Stomach (tissue), 4 donors: ENCODE measurements at regions not wholly inside any gene's neighbourhood (a gene's known extent, or its start where the extent isn't known, plus 50 kb on each side); places are given as distances from the start of the nearest gene placed in this dataset.

Experiments
- EP300 ChIP-seq: sonication (generic); formaldehyde crosslinking; IDR thresholded peaks from one replicate; pipeline ENCODE4 v1.6.1; 2017; ENCODE audit warnings: antibody characterized with exemption
- POLR2A ChIP-seq, 4 donors: fragments of 450-650 bp; IDR thresholded peaks; one replicate each; pipeline ENCODE4 v1.6.1; 2016; ENCODE audit warnings: antibody characterized with exemption in 4 of 4, control low read depth in 2 of 4, mild to moderate bottlenecking in 1 of 4, moderate library complexity in 1 of 4
- POLR2AphosphoS5 ChIP-seq, 3 donors: sonication (generic); formaldehyde crosslinking; IDR thresholded peaks; one replicate each; pipeline ENCODE4 v1.6.1; 2016; ENCODE audit warnings: antibody characterized with exemption in 3 of 3
- TF ChIP-seq, protein P1 (sequence below), 7 experiments: fragments of 450-650 bp in 4 of 7; fragments of 200-600 bp in 3 of 7; sonication (generic) in 3 of 7; IDR thresholded peaks; one replicate each; pipeline ENCODE4 v1.5.1; 2016 to 2019; ENCODE audit warnings: antibody characterized with exemption in 7 of 7, control low read depth in 2 of 7, mild to moderate bottlenecking in 1 of 7

DNA sequence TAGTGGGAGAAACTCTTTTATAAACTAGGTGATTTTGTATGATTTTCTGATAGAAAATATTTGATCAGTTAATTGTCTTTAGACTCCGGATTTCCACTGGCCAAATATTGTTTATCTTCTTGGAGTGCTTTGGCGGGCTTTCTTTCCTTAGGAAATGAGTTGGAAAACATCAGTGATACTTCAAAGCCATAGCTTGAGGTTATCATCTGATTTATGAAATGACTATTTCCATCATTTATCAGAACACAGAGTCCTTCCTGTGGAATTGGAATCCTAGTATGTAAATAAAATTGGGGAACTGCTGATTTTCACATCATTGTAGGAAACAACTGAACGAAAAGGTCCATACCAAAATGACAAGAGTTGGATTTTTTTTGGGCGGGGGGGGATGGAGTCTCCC, 186.0 kb upstream of the DCN start:
- TF ChIP-seq, protein P1, sequence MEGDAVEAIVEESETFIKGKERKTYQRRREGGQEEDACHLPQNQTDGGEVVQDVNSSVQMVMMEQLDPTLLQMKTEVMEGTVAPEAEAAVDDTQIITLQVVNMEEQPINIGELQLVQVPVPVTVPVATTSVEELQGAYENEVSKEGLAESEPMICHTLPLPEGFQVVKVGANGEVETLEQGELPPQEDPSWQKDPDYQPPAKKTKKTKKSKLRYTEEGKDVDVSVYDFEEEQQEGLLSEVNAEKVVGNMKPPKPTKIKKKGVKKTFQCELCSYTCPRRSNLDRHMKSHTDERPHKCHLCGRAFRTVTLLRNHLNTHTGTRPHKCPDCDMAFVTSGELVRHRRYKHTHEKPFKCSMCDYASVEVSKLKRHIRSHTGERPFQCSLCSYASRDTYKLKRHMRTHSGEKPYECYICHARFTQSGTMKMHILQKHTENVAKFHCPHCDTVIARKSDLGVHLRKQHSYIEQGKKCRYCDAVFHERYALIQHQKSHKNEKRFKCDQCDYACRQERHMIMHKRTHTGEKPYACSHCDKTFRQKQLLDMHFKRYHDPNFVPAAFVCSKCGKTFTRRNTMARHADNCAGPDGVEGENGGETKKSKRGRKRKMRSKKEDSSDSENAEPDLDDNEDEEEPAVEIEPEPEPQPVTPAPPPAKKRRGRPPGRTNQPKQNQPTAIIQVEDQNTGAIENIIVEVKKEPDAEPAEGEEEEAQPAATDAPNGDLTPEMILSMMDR (IDR thresholded peaks at IDR 0.05) = no peak
- TF ChIP-seq POLR2A (IDR thresholded peaks at IDR 0.05) (no peak), POLR2AphosphoS5 (IDR thresholded peaks at IDR 0.05) (no peak), EP300 (no peak)
